BLaER1 (cell line): ENCODE measurements at regions not wholly inside any gene's neighbourhood (a gene's known extent, or its start where the extent isn't known, plus 50 kb on each side); places are given as distances from the start of the nearest gene placed in this dataset.

ENCODE experiments used
- H3K27ac ChIP-seq: shearing (Covaris generic); formaldehyde crosslinking; 2 replicates; pipeline ENCODE4 v1.8.1; 2022
- H3K27me3 ChIP-seq: shearing (Covaris generic); formaldehyde crosslinking; 2 replicates; pipeline ENCODE4 v1.8.1; 2022
- H3K36me3 ChIP-seq: shearing (Covaris generic); formaldehyde crosslinking; 2 replicates; pipeline ENCODE4 v1.8.1; 2022
- H3K4me1 ChIP-seq: shearing (Covaris generic); formaldehyde crosslinking; 2 replicates; pipeline ENCODE4 v1.8.1; 2022
- H3K4me2 ChIP-seq: shearing (Covaris generic); formaldehyde crosslinking; 2 replicates; pipeline ENCODE4 v1.8.1; 2022
- H3K4me3 ChIP-seq: shearing (Covaris generic); formaldehyde crosslinking; 2 replicates; pipeline ENCODE4 v1.8.1; 2022
- H3K9ac ChIP-seq: shearing (Covaris generic); formaldehyde crosslinking; 2 replicates; pipeline ENCODE4 v1.8.1; 2022
- H3K9me3 ChIP-seq: shearing (Covaris generic); formaldehyde crosslinking; 2 replicates; pipeline ENCODE4 v1.8.1; 2022
- H4K20me1 ChIP-seq: shearing (Covaris generic); formaldehyde crosslinking; 2 replicates; pipeline ENCODE4 v1.8.1; 2022
- Cebpa-rat ChIP-seq: shearing (Covaris generic); IDR thresholded peaks from 2 replicates; pipeline ENCODE4 v1.8.1; 2022

DNA sequence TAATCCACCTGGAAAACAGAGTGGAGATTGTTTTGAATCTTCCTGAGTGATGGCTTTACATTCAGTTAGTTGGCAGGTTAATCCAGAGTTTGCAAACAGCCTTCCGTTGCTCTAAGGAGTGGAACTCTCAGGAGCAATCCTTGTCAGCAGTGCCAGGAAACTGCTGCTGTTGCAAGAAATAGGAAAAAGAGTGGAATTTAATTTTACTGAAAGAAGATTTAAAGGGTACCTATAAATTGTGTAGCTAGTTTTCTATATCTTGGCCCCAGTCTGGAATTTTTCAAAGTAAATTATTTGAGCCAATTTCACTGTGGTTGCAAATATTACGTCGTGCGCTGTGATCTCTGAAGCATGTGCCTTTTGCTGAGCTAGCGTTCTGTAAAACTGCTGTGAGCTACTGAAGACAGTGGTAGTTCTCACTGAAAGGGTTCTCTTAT is 55.5 kb upstream of the SLC5A12 start:
- peak overlapping the region; percentile 66 for H3K4me2 ChIP-seq
- no peaks in the 10 kb centered on the region for H4K20me1 ChIP-seq
- no peak overlapping the region for H3K9ac ChIP-seq
- no peaks in the 10 kb centered on the region for H3K9me3 ChIP-seq
- H3K4me1 ChIP-seq = peaks cover 30% of the 10 kb centered on the region
- no peak overlapping the region for H3K4me3 ChIP-seq
- no peak overlapping the region for H3K27ac ChIP-seq
- no peak for TF ChIP-seq Cebpa-rat
- no peaks in the 10 kb centered on the region for H3K27me3 ChIP-seq
- no peaks in the 10 kb centered on the region for H3K36me3 ChIP-seq

- Histone ChIP-seq H3K9me3 (peaks cover 1% of the 10 kb centered on the region; the same call in 1 of the 2 replicates), H3K4me3 (no peak overlapping the region), H3K4me1 (peaks cover 30% of the 10 kb centered on the region), H3K4me2 (peak overlapping the region; percentile 66), H3K36me3 (no peaks in the 10 kb centered on the region), H3K27ac (0 out of 2 replicates have a peak overlapping the region, but pooled peaks have one; percentile 39), H3K27me3 (no peaks in the 10 kb centered on the region), H4K20me1 (no peaks in the 10 kb centered on the region), H3K9ac (no peak overlapping the region)
- no peak for TF ChIP-seq Cebpa-rat
Measured at GRCh38 chr11:26778000-26778757, 56.3 kb upstream of the SLC5A12 start.

GRCh38 chr11:26779074-26779865 is 57.4 kb upstream of the SLC5A12 start:
- Histone ChIP-seq H3K9me3 (peaks cover 12% of the 10 kb centered on the region), H4K20me1 (no peaks in the 10 kb centered on the region), H3K36me3 (no peaks in the 10 kb centered on the region), H3K27ac (0 out of 2 replicates have a peak overlapping the region, but pooled peaks have one; percentile 39), H3K4me1 (peaks cover 30% of the 10 kb centered on the region), H3K9ac (no peak overlapping the region), H3K27me3 (no peaks in the 10 kb centered on the region), H3K4me2 (peak overlapping the region; percentile 66), H3K4me3 (no peak overlapping the region)
- no peak for TF ChIP-seq Cebpa-rat

DNA sequence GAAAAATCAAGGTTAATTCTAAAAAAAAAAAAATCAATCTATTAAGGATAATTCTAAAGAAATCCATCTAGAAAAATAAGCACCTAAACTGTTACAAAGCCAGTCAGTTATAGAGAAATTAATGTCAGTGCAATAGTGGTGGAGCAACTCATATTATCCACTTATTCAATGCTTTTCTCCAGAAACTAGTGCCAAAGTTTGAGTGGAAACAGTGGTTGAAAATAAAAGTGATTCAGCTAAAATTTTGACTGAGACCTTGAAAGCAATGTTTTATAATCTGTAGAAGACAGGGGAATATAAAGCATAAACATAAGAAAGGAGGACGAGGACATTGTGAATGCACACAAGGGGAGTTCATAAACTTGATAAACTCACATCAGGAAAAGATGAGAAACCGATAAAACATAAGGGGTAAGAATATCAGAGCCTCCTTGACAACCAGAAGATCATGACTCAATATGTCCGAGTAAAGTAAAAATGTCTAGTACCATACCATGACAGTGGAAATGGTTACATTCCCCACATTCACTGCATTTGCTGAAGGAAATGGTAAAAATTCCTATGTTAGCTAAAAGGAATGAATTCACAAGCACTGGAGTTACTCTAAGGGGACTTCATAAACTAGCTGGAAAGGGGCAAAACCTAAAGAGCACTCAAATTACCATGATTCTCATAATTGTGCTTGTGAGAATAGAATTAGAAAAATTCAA is 58.7 kb upstream of the SLC5A12 start:
- no peak for TF ChIP-seq Cebpa-rat
- Histone ChIP-seq H3K4me2 (no peak overlapping the region), H3K27ac (no peak overlapping the region), H3K27me3 (no peaks in the 10 kb centered on the region), H3K36me3 (no peaks in the 10 kb centered on the region), H3K4me1 (peaks cover 30% of the 10 kb centered on the region), H3K4me3 (no peak overlapping the region), H4K20me1 (no peaks in the 10 kb centered on the region), H3K9me3 (peaks cover 20% of the 10 kb centered on the region), H3K9ac (no peak overlapping the region)

DNA sequence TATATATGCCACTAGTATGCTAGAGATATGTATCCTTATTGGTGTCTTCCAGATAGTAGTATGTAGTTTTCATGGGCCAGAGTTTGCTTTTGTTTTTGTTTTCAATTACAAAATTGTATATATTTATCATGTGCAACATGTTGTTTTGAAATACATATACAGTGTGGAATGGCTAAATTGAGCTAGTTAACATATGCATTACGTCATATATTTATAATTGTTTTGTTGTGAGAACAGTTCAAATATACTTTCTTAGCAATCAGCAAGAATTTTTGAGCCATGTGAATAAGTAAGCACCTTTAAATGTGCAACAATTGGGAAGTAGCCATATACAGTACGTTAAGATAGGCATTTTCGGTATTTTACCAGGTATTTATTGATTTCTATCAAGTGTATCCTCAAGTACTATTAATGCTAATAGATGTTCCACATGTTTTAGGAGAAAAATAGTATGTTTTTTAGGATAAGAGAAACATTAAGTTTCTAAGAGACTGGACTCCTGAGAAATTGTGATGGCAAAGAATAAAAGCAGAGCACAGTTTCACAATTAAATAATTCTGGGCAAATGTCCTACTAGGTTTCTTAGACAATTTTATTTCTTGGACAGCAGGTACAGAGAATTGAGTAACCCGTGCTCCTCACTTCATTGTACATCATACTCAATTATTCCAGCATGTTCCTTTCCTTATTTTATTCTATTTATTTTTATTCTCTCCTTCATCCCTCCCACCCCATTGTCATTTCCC is 60.5 kb upstream of the SLC5A12 start:
- TF ChIP-seq Cebpa-rat = no peak
- no peak overlapping the region for H3K27ac ChIP-seq
- no peak overlapping the region for H3K9ac ChIP-seq
- peaks cover 20% of the 10 kb centered on the region for H3K9me3 ChIP-seq
- H3K4me2 ChIP-seq = no peak overlapping the region
- no peak overlapping the region for H3K4me3 ChIP-seq
- no peaks in the 10 kb centered on the region for H4K20me1 ChIP-seq
- no peaks in the 10 kb centered on the region for H3K36me3 ChIP-seq
- peaks cover 24% of the 10 kb centered on the region for H3K4me1 ChIP-seq
- H3K27me3 ChIP-seq = no peaks in the 10 kb centered on the region

DNA sequence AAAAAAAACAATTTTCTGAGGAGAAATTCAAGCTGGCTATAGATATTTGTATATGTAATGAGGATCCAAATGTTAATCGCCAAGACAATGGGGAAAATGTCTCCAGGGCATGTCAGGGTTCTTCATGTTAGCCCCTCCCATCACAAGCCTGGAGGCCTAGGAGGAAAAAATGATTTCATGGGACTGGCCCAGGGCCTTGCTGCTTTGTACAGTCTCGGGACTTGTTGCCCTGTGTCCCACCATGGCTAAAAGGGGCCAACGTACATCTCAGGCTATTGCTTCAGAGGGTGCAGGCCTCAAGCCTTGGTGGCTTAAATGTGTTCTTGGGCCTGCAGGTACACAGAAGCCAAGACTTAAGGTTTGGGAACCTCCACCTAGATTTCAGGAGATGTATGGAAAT is 62.1 kb upstream of the SLC5A12 start:
- Histone ChIP-seq H3K4me1 (peaks cover 8% of the 10 kb centered on the region), H3K9me3 (peaks cover 20% of the 10 kb centered on the region), H3K27ac (no peak overlapping the region), H3K4me3 (0 out of 2 replicates have a peak overlapping the region, but pooled peaks have one; percentile 7), H3K27me3 (no peaks in the 10 kb centered on the region), H3K36me3 (no peaks in the 10 kb centered on the region), H4K20me1 (no peaks in the 10 kb centered on the region), H3K4me2 (no peak overlapping the region), H3K9ac (no peak overlapping the region)
- no peak for TF ChIP-seq Cebpa-rat

GRCh38 chr11:26790738-26791137 is 68.9 kb upstream of the SLC5A12 start:
- no peak overlapping the region for H3K4me3 ChIP-seq
- H3K4me1 ChIP-seq = no peaks in the 10 kb centered on the region
- no peak for TF ChIP-seq Cebpa-rat
- H3K27ac ChIP-seq = no peak overlapping the region
- no peaks in the 10 kb centered on the region for H4K20me1 ChIP-seq
- H3K9me3 ChIP-seq = no peaks in the 10 kb centered on the region
- H3K9ac ChIP-seq = no peak overlapping the region
- H3K27me3 ChIP-seq = no peaks in the 10 kb centered on the region
- H3K36me3 ChIP-seq = no peaks in the 10 kb centered on the region
- H3K4me2 ChIP-seq = no peak overlapping the region

GRCh38 chr11:26792941-26793340 is 71.1 kb upstream of the SLC5A12 start:
- H4K20me1 ChIP-seq = no peaks in the 10 kb centered on the region
- no peak overlapping the region for H3K9ac ChIP-seq
- H3K36me3 ChIP-seq = no peaks in the 10 kb centered on the region
- H3K4me3 ChIP-seq = no peak overlapping the region
- H3K27me3 ChIP-seq = no peaks in the 10 kb centered on the region
- H3K4me2 ChIP-seq = no peak overlapping the region
- H3K4me1 ChIP-seq = no peaks in the 10 kb centered on the region
- H3K9me3 ChIP-seq = no peaks in the 10 kb centered on the region
- no peak for TF ChIP-seq Cebpa-rat
- H3K27ac ChIP-seq = no peak overlapping the region

DNA sequence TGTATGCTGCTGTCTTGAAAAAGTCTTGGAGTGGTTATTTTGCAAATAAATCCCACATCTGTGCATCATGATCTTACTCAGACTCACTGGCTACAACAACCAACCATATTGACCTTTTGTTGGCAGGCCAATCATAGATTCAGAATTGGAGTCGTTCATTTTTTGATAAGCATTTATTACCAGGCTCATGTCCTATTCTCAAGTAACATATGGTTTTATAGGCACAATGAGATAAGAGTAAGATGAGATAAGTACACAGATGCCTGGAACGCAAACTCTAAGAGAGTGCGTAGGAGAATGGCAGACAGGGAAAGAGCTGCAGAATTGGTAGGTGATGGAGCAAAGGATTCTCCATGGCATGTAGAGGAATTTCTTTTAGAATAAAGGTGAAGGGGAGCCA is 71.6 kb upstream of the SLC5A12 start:
- no peak for TF ChIP-seq Cebpa-rat
- Histone ChIP-seq H3K36me3 (no peaks in the 10 kb centered on the region), H3K9me3 (no peaks in the 10 kb centered on the region), H3K9ac (no peak overlapping the region), H4K20me1 (no peaks in the 10 kb centered on the region), H3K4me2 (no peak overlapping the region), H3K27me3 (no peaks in the 10 kb centered on the region), H3K4me3 (no peak overlapping the region), H3K4me1 (no peaks in the 10 kb centered on the region), H3K27ac (no peak overlapping the region)
